Skeletal muscle satellite cell (primary cell): ENCODE measurements at regions not wholly inside any gene's neighbourhood (a gene's known extent, or its start where the extent isn't known, plus 50 kb on each side); places are given as distances from the start of the nearest gene placed in this dataset.

Source experiments
- H3K27me3 ChIP-seq: 2 replicates; pipeline ENCODE4 v1.7.0; 2013; ENCODE audit warnings: low read length; ENCODE audit not compliant: control insufficient read depth, insufficient read depth
- H3K36me3 ChIP-seq: 2 replicates; pipeline ENCODE4 v1.7.0; 2013; ENCODE audit warnings: mild to moderate bottlenecking, control low read depth, low read length; ENCODE audit not compliant: insufficient read depth
- H3K4me1 ChIP-seq: 2 replicates; pipeline ENCODE4 v1.7.0; 2013; ENCODE audit warnings: low read length; ENCODE audit not compliant: control insufficient read depth, insufficient read depth
- H3K4me2 ChIP-seq: 2 replicates; pipeline ENCODE4 v1.7.0; 2013; ENCODE audit warnings: mild to moderate bottlenecking, low read length
- H3K4me3 ChIP-seq: 2 replicates; pipeline ENCODE4 v1.7.0; 2013; ENCODE audit warnings: low read length
- H3K9ac ChIP-seq: 2 replicates; pipeline ENCODE4 v1.7.0; 2013; ENCODE audit warnings: mild to moderate bottlenecking, low read depth, low read length, moderate library complexity
- H3K9me3 ChIP-seq: replicated peaks from 2 replicates; pipeline ENCODE4 v1.7.0; 2013; ENCODE audit warnings: mild to moderate bottlenecking, control low read depth, low read length

DNA sequence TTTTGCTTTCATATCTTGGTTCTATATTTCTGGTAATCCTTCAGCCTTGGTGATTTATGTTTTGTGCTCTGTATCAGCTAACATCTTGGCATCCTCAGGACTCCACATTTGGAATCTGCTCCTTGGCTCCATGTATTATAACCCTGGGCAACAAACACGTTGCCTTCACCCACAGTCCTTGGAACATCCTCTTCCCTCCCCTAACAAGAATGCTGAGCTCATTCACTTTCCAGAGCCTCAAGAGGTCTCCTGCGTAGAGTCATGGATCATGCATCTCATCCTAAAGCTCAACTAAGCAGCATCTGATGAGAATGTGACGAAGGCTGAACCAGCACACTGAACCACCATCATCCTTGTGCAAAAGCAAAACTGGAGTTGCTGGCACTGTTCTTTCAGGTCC is 60.5 kb upstream of the C1GALT1C1 start:
- Histone ChIP-seq H3K27me3 (no peaks in the 10 kb centered on the region), H3K4me2 (no peak overlapping the region), H3K9me3 (no peaks in the 10 kb centered on the region), H3K9ac (no peak overlapping the region), H3K4me1 (no peaks in the 10 kb centered on the region), H3K36me3 (no peaks in the 10 kb centered on the region), H3K4me3 (no peak overlapping the region)

DNA sequence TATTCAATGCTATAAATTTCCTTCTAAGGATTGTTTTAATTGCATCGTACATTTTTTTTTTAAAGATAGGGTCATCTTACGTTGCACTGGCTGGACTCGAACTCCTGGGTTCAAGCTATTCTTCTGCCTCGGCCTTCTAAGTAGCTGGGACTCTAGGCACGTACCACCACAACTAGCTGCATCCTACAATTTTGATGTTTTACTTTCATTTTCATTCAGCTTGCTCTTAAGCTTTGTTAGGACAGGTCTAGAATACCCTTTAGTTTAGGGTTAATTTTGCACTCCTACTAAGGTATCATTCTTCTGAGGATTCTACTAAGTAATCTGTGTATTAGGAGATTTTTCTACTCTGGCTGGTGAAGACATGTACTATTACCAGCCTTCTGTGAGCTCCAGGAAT is 50.2 kb upstream of the C1GALT1C1 start:
- Histone ChIP-seq H3K4me3 (no peak overlapping the region), H3K4me1 (no peaks in the 10 kb centered on the region), H3K9ac (no peak overlapping the region), H3K9me3 (no peaks in the 10 kb centered on the region), H3K27me3 (no peaks in the 10 kb centered on the region), H3K36me3 (no peaks in the 10 kb centered on the region), H3K4me2 (no peak overlapping the region)
